Skeletal muscle satellite cell (primary cell): ENCODE measurements at regions not wholly inside any gene's neighbourhood (a gene's known extent, or its start where the extent isn't known, plus 50 kb on each side); places are given as distances from the start of the nearest gene placed in this dataset.
"Not testable (repeated sequence)": the region's sequence is repeated elsewhere in the genome, so short reads cannot be mapped to it uniquely, and the experiment has no call there.

Experiments
- H3K27me3 ChIP-seq: 2 replicates; pipeline ENCODE4 v1.7.0; 2013; ENCODE audit warnings: low read length; ENCODE audit not compliant: control insufficient read depth, insufficient read depth
- H3K36me3 ChIP-seq: 2 replicates; pipeline ENCODE4 v1.7.0; 2013; ENCODE audit warnings: mild to moderate bottlenecking, control low read depth, low read length; ENCODE audit not compliant: insufficient read depth
- H3K4me1 ChIP-seq: 2 replicates; pipeline ENCODE4 v1.7.0; 2013; ENCODE audit warnings: low read length; ENCODE audit not compliant: control insufficient read depth, insufficient read depth
- H3K4me2 ChIP-seq: 2 replicates; pipeline ENCODE4 v1.7.0; 2013; ENCODE audit warnings: mild to moderate bottlenecking, low read length
- H3K4me3 ChIP-seq: 2 replicates; pipeline ENCODE4 v1.7.0; 2013; ENCODE audit warnings: low read length
- H3K9ac ChIP-seq: 2 replicates; pipeline ENCODE4 v1.7.0; 2013; ENCODE audit warnings: mild to moderate bottlenecking, low read depth, low read length, moderate library complexity
- H3K9me3 ChIP-seq: replicated peaks from 2 replicates; pipeline ENCODE4 v1.7.0; 2013; ENCODE audit warnings: mild to moderate bottlenecking, control low read depth, low read length

- Histone ChIP-seq H3K4me3 (no peak overlapping the region), H3K4me2 (no peak overlapping the region), H3K27me3 (no peaks in the 10 kb centered on the region), H3K36me3 (no peaks in the 10 kb centered on the region), H3K9me3 (no peaks in the 10 kb centered on the region), H3K4me1 (no peaks in the 10 kb centered on the region), H3K9ac (no peak overlapping the region)
Measured at GRCh38 chr1:105427543-105427942, 1628.9 kb upstream of the PRMT6 start.

GRCh38 chr1:105436589-105437259 is 1619.8 kb upstream of the PRMT6 start:
- Histone ChIP-seq H3K27me3 (no peaks in the 10 kb centered on the region), H3K9me3 (peaks cover 7% of the 10 kb centered on the region), H3K36me3 (no peaks in the 10 kb centered on the region), H3K4me3 (no peak overlapping the region), H3K4me2 (no peak overlapping the region), H3K4me1 (no peaks in the 10 kb centered on the region), H3K9ac (no peak overlapping the region)

DNA sequence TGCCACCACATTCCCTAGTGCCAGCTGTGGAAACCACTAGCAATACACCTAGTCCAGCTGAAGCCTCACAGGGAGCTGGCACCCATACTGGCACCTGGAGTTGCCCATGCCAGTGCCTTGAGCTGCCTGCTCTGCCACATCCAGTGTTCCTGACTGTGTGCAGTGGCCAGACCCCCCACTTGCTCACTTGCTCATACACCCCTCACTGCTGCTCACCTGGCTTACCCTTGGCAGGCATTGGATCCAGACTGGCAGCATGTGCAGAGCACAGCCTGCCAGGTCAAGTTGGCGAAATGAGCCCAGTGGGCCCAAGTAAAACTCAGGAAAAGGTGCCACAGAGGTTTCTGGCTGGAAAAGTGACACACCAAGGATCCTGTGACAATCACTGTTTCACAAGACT is 1618.6 kb upstream of the PRMT6 start:
- Histone ChIP-seq H3K4me3 (no peak overlapping the region), H3K27me3 (no peaks in the 10 kb centered on the region), H3K4me2 (no peak overlapping the region), H3K4me1 (no peaks in the 10 kb centered on the region), H3K9ac (no peak overlapping the region), H3K36me3 (no peaks in the 10 kb centered on the region), H3K9me3 (peaks cover 7% of the 10 kb centered on the region)

DNA sequence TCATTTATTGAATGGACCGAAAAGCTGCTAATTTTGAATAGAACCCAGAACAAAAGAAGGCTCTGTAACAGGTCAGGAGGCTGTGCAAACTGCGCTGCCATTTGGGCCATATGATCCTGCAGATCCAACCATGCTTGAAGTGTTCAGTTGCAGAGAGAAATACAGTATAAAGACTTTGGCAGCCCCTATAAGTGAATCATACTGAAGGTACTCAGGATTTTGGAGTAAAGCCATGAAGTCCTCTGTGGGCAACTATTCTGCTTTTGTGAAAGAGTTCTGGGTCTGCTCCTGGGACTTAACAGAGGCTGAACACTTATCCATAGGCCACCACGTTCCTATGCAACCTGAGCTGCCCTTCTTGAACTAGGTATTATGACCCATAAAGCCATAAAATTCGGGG is 1613.6 kb upstream of the PRMT6 start:
- Histone ChIP-seq H3K36me3 (no peaks in the 10 kb centered on the region), H3K27me3 (no peaks in the 10 kb centered on the region), H3K4me3 (no peak overlapping the region), H3K4me2 (no peak overlapping the region), H3K9ac (no peak overlapping the region), H3K9me3 (peaks cover under 1% of the 10 kb centered on the region), H3K4me1 (no peaks in the 10 kb centered on the region)

DNA sequence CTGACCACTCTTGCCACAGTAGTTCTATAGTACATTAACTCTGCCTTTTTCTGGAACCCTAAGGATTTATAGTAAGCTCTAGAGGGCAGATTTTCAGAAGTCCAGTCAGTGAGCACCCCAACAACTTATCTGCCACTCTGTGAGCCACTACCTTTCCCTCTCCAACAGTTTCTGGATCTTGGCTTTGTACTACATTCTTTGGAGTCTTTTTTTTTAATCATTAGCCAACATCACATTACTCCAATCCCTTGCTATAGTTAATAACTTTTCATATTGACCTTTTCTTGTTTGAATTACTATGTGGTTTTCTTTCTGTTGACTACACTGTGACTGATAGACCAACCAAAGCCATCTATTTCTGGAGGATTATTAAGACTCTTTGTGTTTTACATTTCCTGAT is 1596.7 kb upstream of the PRMT6 start:
- Histone ChIP-seq H3K4me1 (no peaks in the 10 kb centered on the region), H3K9me3 (no peaks in the 10 kb centered on the region), H3K9ac (no peak overlapping the region)

GRCh38 chr1:105462308-105462707 is 1594.2 kb upstream of the PRMT6 start:
- Histone ChIP-seq H3K9me3 (no peaks in the 10 kb centered on the region), H3K4me3 (no peak overlapping the region), H3K9ac (no peak overlapping the region), H3K27me3 (no peaks in the 10 kb centered on the region), H3K4me2 (no peak overlapping the region), H3K36me3 (no peaks in the 10 kb centered on the region), H3K4me1 (no peaks in the 10 kb centered on the region)

More for the DNA sequence above, 1596.7 kb upstream of the PRMT6 start:
- Histone ChIP-seq H3K4me3 (no peak overlapping the region), H3K36me3 (no peaks in the 10 kb centered on the region), H3K4me2 (no peak overlapping the region), H3K27me3 (no peaks in the 10 kb centered on the region)

DNA sequence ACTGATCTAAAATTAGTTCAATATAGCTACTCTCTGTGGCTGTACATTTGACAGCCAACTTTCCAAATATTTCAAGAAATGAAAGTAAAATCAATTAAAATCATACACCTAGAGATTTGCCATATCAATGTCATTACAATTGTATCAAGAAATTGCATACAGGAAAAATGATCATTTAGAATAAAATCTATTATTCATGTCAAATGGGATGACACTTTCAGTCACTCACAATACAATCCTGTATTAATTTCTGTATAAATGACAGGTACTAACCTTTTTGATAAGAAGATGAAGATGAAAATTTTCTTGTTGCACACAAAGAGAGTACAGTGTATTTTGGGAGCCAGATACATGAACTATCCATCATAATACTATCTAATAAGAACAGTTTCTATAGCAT is 1588.9 kb upstream of the PRMT6 start:
- no peak overlapping the region for H3K4me3 ChIP-seq
- no peaks in the 10 kb centered on the region for H3K36me3 ChIP-seq

DNA sequence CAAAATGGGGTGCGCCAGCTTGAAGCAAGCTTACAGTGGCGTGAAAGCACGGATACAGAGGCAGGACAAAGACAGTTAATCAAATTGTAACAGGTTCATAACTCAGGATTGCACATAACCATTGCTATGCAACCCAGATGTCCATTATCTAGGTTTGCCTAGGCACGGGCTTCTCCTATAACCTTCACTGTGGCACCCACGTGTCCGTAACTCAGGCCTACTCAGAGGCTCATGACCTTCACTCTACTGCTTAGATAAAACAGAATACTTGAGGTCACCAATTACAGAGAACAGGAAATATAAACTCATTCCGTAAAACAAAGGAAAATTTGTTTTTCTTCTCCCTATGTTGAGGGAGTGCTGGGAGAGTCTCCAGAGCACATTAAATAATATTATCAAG is 1585.9 kb upstream of the PRMT6 start:
- H3K4me2 ChIP-seq, H3K9me3 ChIP-seq, H3K36me3 ChIP-seq, H3K4me3 ChIP-seq, H3K9ac ChIP-seq, H3K27me3 ChIP-seq, H3K4me1 ChIP-seq: not testable (repeated sequence)

More for the DNA sequence above, 1588.9 kb upstream of the PRMT6 start:
- no peak overlapping the region for H3K4me2 ChIP-seq
- no peaks in the 10 kb centered on the region for H3K9me3 ChIP-seq
- no peaks in the 10 kb centered on the region for H3K27me3 ChIP-seq
- H3K4me1 ChIP-seq = no peaks in the 10 kb centered on the region
- no peak overlapping the region for H3K9ac ChIP-seq

DNA sequence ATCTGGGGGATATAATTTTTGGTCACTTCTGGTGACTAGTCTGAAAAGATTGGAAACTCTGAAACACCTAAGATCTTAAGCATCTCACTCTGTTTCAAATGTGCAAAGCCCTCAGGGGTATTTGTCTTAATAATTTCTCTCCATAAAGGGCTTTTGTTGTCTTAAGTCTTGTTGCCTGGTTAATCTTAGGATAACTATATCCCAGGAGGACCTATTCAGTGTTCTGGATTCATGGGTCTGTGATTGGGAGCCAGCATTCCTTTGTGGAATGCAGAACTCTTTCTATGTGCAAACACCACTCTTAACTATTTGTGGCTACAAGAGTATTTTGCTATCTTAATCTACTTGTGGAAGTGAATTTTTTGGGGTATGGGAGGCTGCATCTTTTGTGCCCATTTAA is 1573.0 kb upstream of the PRMT6 start:
- Histone ChIP-seq H3K27me3 (no peaks in the 10 kb centered on the region), H3K4me2 (no peak overlapping the region), H3K36me3 (no peaks in the 10 kb centered on the region), H3K9ac (no peak overlapping the region), H3K4me3 (no peak overlapping the region), H3K4me1 (peaks cover 6% of the 10 kb centered on the region), H3K9me3 (no peaks in the 10 kb centered on the region)

- Histone ChIP-seq H3K9ac (no peak overlapping the region), H3K4me1 (peaks cover 6% of the 10 kb centered on the region), H3K4me2 (no peak overlapping the region), H3K27me3 (no peaks in the 10 kb centered on the region), H3K9me3 (no peaks in the 10 kb centered on the region), H3K4me3 (no peak overlapping the region), H3K36me3 (no peaks in the 10 kb centered on the region)
Measured at GRCh38 chr1:105485207-105485606, 1571.3 kb upstream of the PRMT6 start.

GRCh38 chr1:105492921-105493320 is 1563.6 kb upstream of the PRMT6 start:
- Histone ChIP-seq H3K4me1 (no peaks in the 10 kb centered on the region), H3K9ac (no peak overlapping the region), H3K36me3 (no peaks in the 10 kb centered on the region), H3K4me3 (no peak overlapping the region), H3K9me3 (no peaks in the 10 kb centered on the region), H3K27me3 (no peaks in the 10 kb centered on the region), H3K4me2 (no peak overlapping the region)

DNA sequence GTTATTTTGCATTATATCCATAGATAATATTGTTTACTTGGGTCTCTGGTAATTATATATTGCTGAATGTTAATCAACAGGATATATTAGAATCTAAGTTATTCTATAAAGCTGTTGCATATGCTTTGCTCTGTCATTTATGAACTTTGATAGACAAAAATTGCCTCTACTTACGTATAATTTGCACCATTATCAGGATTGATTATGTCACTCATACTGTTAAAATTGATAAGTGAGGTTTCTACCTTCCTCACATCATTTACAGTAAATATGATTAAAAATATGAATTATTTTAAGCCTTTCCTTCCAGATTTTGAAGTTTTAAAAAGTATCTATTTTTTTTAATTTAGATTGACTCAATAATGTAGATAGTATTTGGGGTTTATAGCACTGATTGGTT is 1540.4 kb upstream of the PRMT6 start:
- Histone ChIP-seq H3K4me3 (no peak overlapping the region), H3K4me2 (no peak overlapping the region), H3K9ac (no peak overlapping the region), H3K27me3 (no peaks in the 10 kb centered on the region), H3K4me1 (no peaks in the 10 kb centered on the region), H3K9me3 (no peaks in the 10 kb centered on the region), H3K36me3 (no peaks in the 10 kb centered on the region)
